ENCODE measurements at regions not wholly inside any gene's neighbourhood (a gene's known extent, or its start where the extent isn't known, plus 50 kb on each side); places are given as distances from the start of the nearest gene placed in this dataset.

DNA sequence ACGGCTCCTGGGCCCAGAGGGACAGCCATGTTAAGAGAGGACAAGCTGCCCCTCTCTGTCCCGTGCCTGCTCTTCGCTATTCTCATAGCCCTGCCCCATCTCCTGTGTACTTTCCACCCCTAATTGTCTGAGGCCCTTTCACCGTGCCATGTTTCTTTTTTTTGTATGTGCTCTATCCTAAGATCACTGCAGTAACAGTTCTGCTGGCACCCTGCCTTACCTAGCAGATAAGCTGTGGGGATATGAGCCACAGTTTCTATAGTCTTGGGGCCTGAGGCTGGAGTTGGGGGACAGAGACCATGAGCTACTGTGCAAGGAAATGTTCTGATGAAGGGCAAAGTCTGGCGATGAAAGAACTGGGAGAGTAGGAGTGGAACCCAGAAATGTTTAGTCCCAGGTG lies 269.5 kb upstream of the CITED2 start:
- Histone ChIP-seq H3K9ac (ENCODE audit: low read depth, low read length) (no peak overlapping the region), H3K4me1 (ENCODE audit: insufficient read depth, low read length) (no peaks in the 10 kb centered on the region), H3K27ac (ENCODE audit: low read depth, low read length) (no peak overlapping the region), H3K4me3 (ENCODE audit: low read length) (no peak overlapping the region), H3K9me3 (ENCODE audit: insufficient read depth, low read depth, low read length) (no peaks in the 10 kb centered on the region), H3K36me3 (ENCODE audit: insufficient read depth, low read length) (no peaks in the 10 kb centered on the region), H3K27me3 (ENCODE audit: insufficient read depth, low read length) (no peaks in the 10 kb centered on the region)
- 90% methylated on average over 5 of the region's 5 CpGs for WGBS

DNA sequence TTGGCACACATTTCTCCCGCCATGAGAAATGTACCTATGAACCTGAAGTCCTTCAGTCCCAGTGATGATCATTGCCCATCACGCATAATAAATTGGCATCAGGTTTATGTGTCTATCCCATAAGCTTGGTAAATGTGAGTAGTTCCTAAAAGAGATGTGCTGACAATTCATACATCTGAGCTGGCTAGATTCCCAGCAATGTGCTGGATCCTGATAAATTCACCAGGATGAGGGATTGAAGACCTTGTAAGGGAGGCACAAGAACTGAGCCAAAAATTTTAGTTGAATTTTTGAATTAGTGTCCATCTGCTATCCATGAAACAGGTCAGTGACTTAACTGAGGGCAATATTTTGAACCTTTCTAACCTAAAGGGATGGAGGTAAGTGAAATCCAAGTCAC lies 267.9 kb upstream of the CITED2 start:
- Histone ChIP-seq H3K27me3 (ENCODE audit: insufficient read depth, low read length) (no peaks in the 10 kb centered on the region), H3K9ac (ENCODE audit: low read depth, low read length) (no peak overlapping the region), H3K4me3 (ENCODE audit: low read length) (no peak overlapping the region), H3K4me1 (ENCODE audit: insufficient read depth, low read length) (no peaks in the 10 kb centered on the region), H3K27ac (ENCODE audit: low read depth, low read length) (no peak overlapping the region), H3K9me3 (ENCODE audit: insufficient read depth, low read depth, low read length) (no peaks in the 10 kb centered on the region), H3K36me3 (ENCODE audit: insufficient read depth, low read length) (no peaks in the 10 kb centered on the region)
- 97% methylated on average over 2 of the region's 2 CpGs for WGBS

DNA sequence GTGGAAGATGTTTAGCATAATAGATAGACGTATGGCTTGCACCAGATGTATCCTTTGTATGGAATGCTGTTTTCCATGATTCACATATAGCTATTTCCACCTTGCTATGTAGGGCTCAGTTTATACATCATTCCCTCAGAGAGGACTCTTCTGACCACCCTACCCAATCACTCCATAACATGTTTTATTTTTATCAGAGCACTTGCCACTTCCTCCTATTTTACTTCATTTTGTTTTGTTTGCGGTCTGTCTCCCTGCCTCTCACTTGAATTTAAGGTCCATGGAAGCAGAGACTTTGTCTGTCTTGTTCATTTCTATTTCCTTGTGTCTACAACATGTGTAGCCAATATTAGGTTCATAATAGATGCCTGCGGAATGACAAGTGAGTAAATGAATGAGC lies 266.9 kb upstream of the CITED2 start:
- Histone ChIP-seq H3K36me3 (ENCODE audit: insufficient read depth, low read length) (no peaks in the 10 kb centered on the region), H3K27ac (ENCODE audit: low read depth, low read length) (no peak overlapping the region)

DNA sequence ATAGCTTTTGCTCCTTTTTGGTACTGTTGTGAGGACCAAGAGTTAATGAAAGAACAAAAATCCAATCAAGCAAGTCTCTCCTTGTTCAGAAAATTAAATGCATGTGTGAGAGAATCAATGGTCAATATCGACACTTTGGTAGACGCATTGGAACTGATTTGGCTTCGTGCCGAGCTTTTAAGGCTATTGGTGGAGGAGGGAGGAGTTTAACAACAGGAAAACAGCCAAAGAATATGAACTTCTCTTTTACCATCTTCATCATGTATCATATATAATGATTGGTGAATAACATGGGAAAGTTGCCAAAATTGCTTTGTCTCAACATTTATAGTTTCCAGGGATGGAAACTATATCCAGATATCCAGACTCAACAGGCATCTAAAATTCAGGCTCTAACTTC lies 266.5 kb upstream of the CITED2 start:
- Histone ChIP-seq H3K4me1 (ENCODE audit: insufficient read depth, low read length) (no peaks in the 10 kb centered on the region), H3K9ac (ENCODE audit: low read depth, low read length) (no peak overlapping the region), H3K9me3 (ENCODE audit: insufficient read depth, low read depth, low read length) (no peaks in the 10 kb centered on the region), H3K4me3 (ENCODE audit: low read length) (no peak overlapping the region), H3K27ac (ENCODE audit: low read depth, low read length) (no peak overlapping the region), H3K27me3 (ENCODE audit: insufficient read depth, low read length) (no peaks in the 10 kb centered on the region), H3K36me3 (ENCODE audit: insufficient read depth, low read length) (no peaks in the 10 kb centered on the region)
- WGBS = 97% methylated on average over 4 of the region's 4 CpGs

More for the DNA sequence above, 266.9 kb upstream of the CITED2 start:
- no peaks in the 10 kb centered on the region for H3K27me3 ChIP-seq (ENCODE audit: insufficient read depth, low read length)
- no peaks in the 10 kb centered on the region for H3K4me1 ChIP-seq (ENCODE audit: insufficient read depth, low read length)
- 99% methylated on average over 2 of the region's 3 CpGs for WGBS
- H3K9ac ChIP-seq (ENCODE audit: low read depth, low read length) = no peak overlapping the region
- no peak overlapping the region for H3K4me3 ChIP-seq (ENCODE audit: low read length)
- no peaks in the 10 kb centered on the region for H3K9me3 ChIP-seq (ENCODE audit: insufficient read depth, low read depth, low read length)

DNA sequence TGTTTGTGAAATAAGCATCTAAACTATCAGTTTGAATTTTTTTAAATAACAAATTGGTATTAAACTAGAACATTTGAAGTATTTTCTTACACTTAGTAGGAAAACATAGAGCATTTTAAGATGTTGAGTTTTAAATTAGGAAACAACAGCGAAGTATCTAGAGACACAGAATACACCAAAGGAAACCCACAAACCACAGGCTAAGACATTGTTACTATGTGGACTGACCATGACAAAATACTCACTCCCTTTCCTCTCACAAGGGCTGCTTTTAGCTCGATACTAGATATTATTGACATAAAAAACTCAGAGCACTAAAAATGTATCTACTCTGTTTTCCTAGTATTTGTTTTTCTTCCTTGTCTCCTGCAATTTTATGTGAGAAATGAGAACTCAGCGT lies 266.0 kb upstream of the CITED2 start:
- Histone ChIP-seq H3K27ac (ENCODE audit: low read depth, low read length) (no peak overlapping the region), H3K9me3 (ENCODE audit: insufficient read depth, low read depth, low read length) (no peaks in the 10 kb centered on the region), H3K4me1 (ENCODE audit: insufficient read depth, low read length) (no peaks in the 10 kb centered on the region), H3K4me3 (ENCODE audit: low read length) (no peak overlapping the region), H3K9ac (ENCODE audit: low read depth, low read length) (no peak overlapping the region), H3K27me3 (ENCODE audit: insufficient read depth, low read length) (no peaks in the 10 kb centered on the region), H3K36me3 (ENCODE audit: insufficient read depth, low read length) (no peaks in the 10 kb centered on the region)
- 97% methylated on average over 3 of the region's 3 CpGs for WGBS

DNA sequence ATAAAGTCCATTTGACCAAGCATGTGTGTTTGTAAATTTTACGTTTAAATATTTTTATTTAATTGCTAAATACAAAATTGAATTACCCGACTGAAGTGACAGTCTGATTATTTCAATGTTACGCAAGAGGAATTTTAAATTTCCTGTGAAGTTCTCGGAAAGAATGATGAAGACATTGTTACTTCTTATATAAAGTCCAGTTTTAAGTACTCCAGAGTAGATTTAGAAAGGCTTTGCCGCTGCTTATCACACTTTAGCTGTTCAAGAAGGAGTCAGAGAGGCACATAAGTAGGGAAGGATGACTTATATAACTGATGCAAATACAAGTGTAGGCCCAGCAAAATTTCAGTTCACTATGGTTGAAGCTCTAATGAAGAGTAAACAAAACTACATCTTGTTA lies 265.1 kb upstream of the CITED2 start:
- H3K4me3 ChIP-seq (ENCODE audit: low read length) = no peak overlapping the region
- H3K9ac ChIP-seq (ENCODE audit: low read depth, low read length) = no peak overlapping the region
- H3K4me1 ChIP-seq (ENCODE audit: insufficient read depth, low read length) = no peaks in the 10 kb centered on the region
- WGBS = 95% methylated on average over 4 of the region's 5 CpGs
- H3K27ac ChIP-seq (ENCODE audit: low read depth, low read length) = no peak overlapping the region
- no peaks in the 10 kb centered on the region for H3K36me3 ChIP-seq (ENCODE audit: insufficient read depth, low read length)
- H3K27me3 ChIP-seq (ENCODE audit: insufficient read depth, low read length) = no peaks in the 10 kb centered on the region
- no peaks in the 10 kb centered on the region for H3K9me3 ChIP-seq (ENCODE audit: insufficient read depth, low read depth, low read length)

DNA sequence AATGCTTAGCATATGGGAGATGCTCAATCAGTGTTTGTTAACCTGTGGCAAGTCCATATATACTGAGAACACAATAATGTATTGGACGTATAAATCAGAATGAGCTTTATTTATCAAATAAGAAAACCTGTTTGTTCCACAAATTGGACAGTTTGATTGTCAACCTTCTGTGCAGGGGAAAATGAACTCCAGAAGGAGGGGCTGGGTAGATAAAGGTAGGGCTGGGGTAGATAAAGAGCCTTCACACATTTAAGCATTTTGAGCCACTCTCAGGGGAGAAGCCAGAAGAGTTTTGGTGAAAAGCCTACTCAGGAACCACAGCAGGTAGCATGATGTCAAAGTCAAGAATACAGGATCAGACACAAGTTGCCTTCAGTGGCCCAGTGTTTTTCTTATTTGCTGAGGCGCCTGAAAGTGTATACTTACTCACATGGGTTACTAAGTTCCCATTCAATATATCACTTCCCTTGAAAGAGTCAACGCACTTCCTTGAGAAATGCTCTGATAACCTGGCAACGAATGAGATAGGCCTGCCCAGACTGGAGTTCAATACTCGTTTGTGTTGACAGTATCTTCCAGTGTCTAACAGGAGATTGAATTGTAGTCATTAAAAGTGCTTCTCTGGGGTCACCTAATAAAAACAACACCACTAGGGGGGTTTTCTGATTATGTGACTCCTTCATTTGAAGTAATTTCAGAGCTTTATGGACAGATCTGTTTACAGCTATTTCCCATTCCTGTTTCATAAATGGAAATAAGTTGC lies 263.9 kb upstream of the CITED2 start:
- Histone ChIP-seq H3K27ac (ENCODE audit: low read depth, low read length) (no peak overlapping the region), H3K9me3 (ENCODE audit: insufficient read depth, low read depth, low read length) (no peaks in the 10 kb centered on the region), H3K4me1 (ENCODE audit: insufficient read depth, low read length) (no peaks in the 10 kb centered on the region), H3K9ac (ENCODE audit: low read depth, low read length) (no peak overlapping the region), H3K36me3 (ENCODE audit: insufficient read depth, low read length) (no peaks in the 10 kb centered on the region), H3K27me3 (ENCODE audit: insufficient read depth, low read length) (no peaks in the 10 kb centered on the region), H3K4me3 (ENCODE audit: low read length) (no peak overlapping the region)
- WGBS = 93% methylated on average over 5 of the region's 5 CpGs

DNA sequence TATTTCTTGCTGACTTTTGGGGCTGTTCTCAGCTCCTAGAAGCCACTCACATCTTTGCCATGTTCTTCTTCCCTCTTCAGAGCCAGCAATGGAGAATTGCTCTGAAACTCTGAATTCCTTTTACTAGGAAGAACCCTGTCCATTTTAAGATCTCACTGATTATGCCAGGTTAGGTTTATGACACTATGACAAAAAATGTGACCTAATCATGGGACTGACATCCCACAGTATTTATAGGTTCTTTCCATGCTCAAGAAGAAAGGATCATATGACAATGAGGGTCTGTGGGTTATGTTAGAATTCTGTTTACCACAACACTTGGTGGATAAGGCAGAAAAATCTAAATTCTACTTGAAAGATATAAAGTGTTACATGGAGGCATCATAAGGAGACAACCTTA lies 263.3 kb upstream of the CITED2 start:
- H3K4me1 ChIP-seq (ENCODE audit: insufficient read depth, low read length) = no peaks in the 10 kb centered on the region

DNA sequence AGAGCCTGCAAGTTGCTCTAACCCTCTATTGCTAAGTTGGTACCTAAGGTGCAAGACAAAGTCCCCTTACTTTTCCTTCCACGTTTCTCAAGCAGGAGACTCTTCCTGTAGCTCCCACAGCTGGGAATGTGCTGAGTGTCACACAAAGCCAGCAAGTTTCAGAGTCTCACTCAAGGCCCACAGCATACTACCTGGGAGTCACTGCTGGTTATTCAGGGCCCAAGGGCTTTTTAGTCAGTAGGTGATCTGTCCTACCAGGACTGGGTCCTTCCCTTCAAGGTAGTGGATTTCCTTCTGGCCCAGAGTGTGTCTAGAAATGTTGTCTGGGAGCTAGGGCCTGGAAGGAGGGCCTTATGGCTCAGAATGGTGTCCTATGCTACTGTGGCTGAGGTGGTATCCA lies 261.9 kb upstream of the CITED2 start:
- H3K9me3 ChIP-seq (ENCODE audit: insufficient read depth, low read depth, low read length) = no peaks in the 10 kb centered on the region
- no peaks in the 10 kb centered on the region for H3K4me1 ChIP-seq (ENCODE audit: insufficient read depth, low read length)
- no peaks in the 10 kb centered on the region for H3K36me3 ChIP-seq (ENCODE audit: insufficient read depth, low read length)
- H3K4me3 ChIP-seq (ENCODE audit: low read length) = no peak overlapping the region
- no peak overlapping the region for H3K27ac ChIP-seq (ENCODE audit: low read depth, low read length)
- H3K27me3 ChIP-seq (ENCODE audit: insufficient read depth, low read length) = no peaks in the 10 kb centered on the region
- 83% methylated on average over 1 of the region's 1 CpG for WGBS
- H3K9ac ChIP-seq (ENCODE audit: low read depth, low read length) = no peak overlapping the region

More for the DNA sequence above, 263.3 kb upstream of the CITED2 start:
- no peak overlapping the region for H3K27ac ChIP-seq (ENCODE audit: low read depth, low read length)
- no peaks in the 10 kb centered on the region for H3K9me3 ChIP-seq (ENCODE audit: insufficient read depth, low read depth, low read length)
- no peak overlapping the region for H3K4me3 ChIP-seq (ENCODE audit: low read length)
- H3K27me3 ChIP-seq (ENCODE audit: insufficient read depth, low read length) = no peaks in the 10 kb centered on the region
- H3K9ac ChIP-seq (ENCODE audit: low read depth, low read length) = no peak overlapping the region
- H3K36me3 ChIP-seq (ENCODE audit: insufficient read depth, low read length) = no peaks in the 10 kb centered on the region

DNA sequence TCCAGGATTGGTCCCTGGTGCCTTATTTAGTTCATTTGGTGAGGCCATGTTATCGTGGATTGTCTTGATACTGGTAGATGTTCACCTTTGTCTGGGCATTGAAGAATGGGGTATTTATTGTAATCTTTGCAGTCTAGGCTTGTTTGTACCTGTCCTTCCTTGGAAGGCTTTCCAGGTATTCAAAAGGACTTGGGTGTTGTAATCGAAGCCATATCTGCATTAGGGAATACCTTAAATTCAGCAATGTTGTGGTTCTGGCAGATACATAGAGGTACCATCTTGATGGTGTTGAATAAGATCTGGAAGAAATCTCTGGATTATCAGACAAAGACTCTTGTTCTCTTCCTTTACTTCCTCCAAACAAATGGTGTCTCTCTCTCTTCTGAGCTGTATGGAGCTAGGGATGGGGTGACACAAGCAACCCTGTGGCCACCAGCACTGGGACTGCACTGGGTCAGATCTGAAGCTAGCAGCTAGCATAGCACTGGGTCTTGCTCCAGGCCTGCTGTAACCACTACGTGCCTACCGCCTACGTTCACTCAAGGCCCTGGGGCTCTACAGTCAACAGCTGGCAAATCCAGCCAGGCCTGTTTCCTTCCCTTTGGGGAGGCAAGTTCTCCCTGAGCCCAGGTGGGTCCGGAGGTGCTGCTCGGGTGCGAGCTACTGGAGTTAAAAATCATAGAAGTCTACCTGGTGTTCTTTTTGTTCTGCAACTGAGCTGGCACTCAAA lies 261.1 kb upstream of the CITED2 start:
- Histone ChIP-seq H3K9ac (ENCODE audit: low read depth, low read length) (no peak overlapping the region), H3K27me3 (ENCODE audit: insufficient read depth, low read length) (no peaks in the 10 kb centered on the region), H3K4me3 (ENCODE audit: low read length) (no peak overlapping the region), H3K36me3 (ENCODE audit: insufficient read depth, low read length) (no peaks in the 10 kb centered on the region), H3K9me3 (ENCODE audit: insufficient read depth, low read depth, low read length) (no peaks in the 10 kb centered on the region), H3K4me1 (ENCODE audit: insufficient read depth, low read length) (no peaks in the 10 kb centered on the region), H3K27ac (ENCODE audit: low read depth, low read length) (no peak overlapping the region)
- WGBS = 96% methylated on average over 8 of the region's 8 CpGs

DNA sequence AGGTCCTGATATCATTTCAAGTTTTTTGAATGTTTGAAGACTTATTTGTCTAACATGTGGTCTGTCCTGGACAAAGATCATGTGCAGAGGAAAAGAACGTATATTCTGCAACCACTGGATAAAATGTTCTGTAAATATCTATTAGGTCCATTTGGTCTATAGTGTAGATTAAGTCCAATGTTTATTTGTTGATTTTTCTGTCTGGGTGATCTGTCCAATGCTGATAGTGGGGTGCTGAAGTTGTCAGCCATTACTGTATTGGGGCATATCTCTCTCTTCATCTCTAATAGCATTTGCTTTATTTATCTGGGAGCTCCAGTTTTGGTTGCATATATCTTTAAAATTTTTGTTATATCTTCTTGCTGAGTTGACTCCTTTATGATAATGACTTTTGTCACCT lies 258.4 kb upstream of the CITED2 start:
- peaks cover 6% of the 10 kb centered on the region for H3K4me1 ChIP-seq (ENCODE audit: insufficient read depth, low read length)
- no peak overlapping the region for H3K9ac ChIP-seq (ENCODE audit: low read depth, low read length)
- no peaks in the 10 kb centered on the region for H3K27me3 ChIP-seq (ENCODE audit: insufficient read depth, low read length)
- H3K4me3 ChIP-seq (ENCODE audit: low read length) = no peak overlapping the region
- 83% methylated on average over 1 of the region's 1 CpG for WGBS
- no peak overlapping the region for H3K27ac ChIP-seq (ENCODE audit: low read depth, low read length)
- no peaks in the 10 kb centered on the region for H3K36me3 ChIP-seq (ENCODE audit: insufficient read depth, low read length)
- H3K9me3 ChIP-seq (ENCODE audit: insufficient read depth, low read depth, low read length) = no peaks in the 10 kb centered on the region
